HG02885 (cell line): ENCODE measurements at regions not wholly inside any gene's neighbourhood (a gene's known extent, or its start where the extent isn't known, plus 50 kb on each side); places are given as distances from the start of the nearest gene placed in this dataset.
"Not testable (repeated sequence)": the region's sequence is repeated elsewhere in the genome, so short reads cannot be mapped to it uniquely, and the experiment has no call there.

Experiments
- ATAC-seq: cut with Tn5 transposase; IDR thresholded peaks from one replicate; pipeline ENCODE4 v1.9.1; 2021; ENCODE audit warnings: mild to moderate bottlenecking; ENCODE audit not compliant: unreplicated experiment, poor library complexity

GRCh38 chr9:25472085-25472607 is 206.1 kb downstream of the TUSC1 start:
- ATAC-seq, result no peak

- no peak for ATAC-seq
Observed at GRCh38 chr9:25461416-25461815, 216.8 kb downstream of the TUSC1 start.

- no peak for ATAC-seq
Observed at GRCh38 chr9:25453875-25454274, 224.4 kb downstream of the TUSC1 start.

DNA sequence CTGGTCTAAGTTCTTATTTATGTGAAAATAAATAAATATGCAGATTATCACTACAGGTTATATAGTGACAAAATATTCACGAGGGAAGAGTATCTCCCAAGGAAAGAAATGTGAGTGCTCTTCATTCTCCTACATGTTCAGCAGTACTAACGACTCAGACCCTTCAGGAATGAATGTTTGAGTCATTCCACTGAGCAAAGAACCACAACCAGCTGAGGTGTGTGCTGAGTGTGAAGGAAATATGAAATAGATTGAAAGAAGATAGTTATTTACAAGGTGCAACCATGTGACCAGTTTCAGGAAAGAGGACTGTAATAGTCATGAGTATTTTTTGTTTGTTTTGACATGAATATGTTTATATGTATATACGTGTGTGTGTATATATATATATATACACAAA is 228.7 kb downstream of the TUSC1 start:
- no peak for ATAC-seq

DNA sequence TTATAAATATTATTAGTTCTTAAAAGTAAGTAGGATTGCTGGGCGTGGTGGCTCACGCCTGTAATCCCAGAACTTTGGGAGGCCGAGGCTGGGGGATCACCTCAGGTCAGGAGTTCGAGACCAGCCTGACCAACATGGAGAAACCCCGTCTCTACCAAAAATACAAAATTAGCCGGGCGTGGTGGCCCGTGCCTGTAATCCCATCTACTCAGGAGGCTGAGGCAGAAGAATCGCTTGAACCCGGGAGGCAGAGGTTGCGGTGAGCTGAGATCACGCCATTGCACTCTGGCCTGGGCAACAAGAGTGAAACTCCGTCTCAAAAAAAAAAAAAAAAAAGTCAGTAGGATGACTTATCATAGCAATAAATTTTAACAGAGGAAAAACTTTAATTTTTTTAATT is 232.5 kb downstream of the TUSC1 start:
- not testable (repeated sequence) for ATAC-seq

DNA sequence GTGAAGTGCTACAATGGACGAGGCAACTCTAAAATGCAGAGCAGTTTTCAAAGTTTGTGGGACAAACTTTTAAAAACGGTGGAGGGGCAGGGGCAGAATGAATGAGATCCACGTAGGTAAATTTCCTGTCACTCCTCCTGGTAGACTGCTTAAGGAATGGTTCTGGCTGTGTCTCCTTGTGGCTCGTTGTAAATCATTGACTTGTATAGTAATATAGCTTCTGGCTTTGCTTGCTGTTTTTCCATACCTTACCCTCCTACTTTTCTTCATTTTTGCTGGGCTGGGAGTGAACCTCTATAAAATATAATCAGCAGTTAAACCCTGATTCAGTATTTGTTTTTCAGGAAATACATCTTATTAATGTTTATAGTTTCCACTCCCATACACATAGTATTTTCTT is 235.7 kb downstream of the TUSC1 start:
- ATAC-seq, result no peak

DNA sequence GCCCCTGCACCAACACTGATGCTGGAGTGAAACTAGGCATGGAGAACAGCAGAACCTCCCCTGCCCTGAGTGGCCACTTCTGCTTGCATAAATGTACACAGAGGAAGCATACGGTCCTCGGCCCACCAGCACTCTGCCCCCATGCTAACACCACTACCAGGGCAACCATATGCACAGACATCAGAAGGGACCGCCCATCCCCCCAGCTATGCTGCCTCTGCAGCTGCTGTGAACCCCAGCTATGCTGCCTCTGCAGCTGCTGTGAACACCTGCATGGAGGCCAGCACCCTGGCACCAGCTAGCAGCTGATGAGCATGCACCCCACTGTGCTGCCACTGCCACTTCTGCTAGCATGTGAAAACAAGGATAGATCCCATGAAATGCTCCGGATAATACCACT is 250.3 kb downstream of the TUSC1 start:
- no peak for ATAC-seq

- ATAC-seq, result no peak
Observed at GRCh38 chr9:25427290-25427689, 251.0 kb downstream of the TUSC1 start.

GRCh38 chr9:25421560-25421959 is 256.7 kb downstream of the TUSC1 start:
- no peak for ATAC-seq

- ATAC-seq, result no peak
Observed at GRCh38 chr9:25418974-25419373, 259.3 kb downstream of the TUSC1 start.

GRCh38 chr9:25415718-25416117 is 262.5 kb downstream of the TUSC1 start:
- ATAC-seq, result no peak

DNA sequence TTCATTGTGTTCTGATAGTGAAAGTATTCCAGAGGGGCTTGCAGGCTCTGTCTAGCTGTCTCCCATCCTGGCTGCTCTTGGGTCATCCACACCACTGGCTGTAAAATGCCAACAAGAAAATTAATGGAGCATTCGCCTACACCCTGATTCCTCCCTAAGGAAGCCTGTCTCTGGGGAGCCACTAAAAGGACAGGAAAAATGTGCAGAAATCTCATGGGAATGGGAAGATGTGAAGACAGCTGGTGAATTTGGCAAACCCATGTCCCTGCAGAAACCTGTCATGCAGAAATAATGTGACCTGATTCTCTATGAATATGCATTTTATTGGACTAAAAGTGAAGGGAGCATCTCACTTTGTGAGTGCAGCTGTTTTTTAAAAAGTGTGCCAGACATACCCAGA is 265.6 kb downstream of the TUSC1 start:
- ATAC-seq, result no peak

DNA sequence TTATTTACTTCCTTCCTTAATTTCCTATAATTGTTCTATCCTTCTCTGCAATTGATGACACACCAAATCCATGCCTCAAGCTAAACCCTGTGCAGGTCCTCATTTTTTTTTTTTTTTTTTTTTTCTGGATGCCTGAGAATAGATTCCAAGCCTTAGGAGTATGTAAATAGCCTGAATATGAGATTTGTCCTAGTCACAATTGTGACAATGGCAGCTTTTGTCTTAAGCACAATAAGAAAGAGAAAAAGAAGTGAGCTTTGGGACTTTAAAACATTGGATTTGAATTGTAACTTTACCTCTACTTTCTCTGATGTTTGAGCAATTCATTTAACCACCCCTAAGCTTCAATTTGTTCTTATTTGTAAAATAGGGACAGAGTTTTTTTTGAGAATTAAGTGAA is 280.5 kb downstream of the TUSC1 start:
- ATAC-seq, result no peak

GRCh38 chr9:25396828-25397227 is 281.4 kb downstream of the TUSC1 start:
- no peak for ATAC-seq

DNA sequence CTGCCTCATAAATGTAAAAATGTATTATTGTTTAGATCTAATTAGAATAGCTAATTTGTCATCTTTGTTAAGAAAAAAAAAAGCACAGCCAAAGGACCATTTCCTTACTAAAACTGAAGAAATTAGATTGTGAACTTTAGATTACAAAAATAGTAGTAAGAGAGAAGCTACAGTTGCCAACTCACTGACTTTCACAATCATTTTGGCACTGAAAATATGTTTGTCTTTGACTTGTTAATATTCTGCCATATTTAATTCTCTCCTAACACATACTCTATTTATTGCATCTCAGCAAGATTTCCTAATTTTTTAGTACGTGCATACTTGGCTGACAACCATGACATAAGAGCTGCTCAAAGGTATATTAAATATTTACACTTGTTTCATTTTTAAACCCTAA is 297.1 kb downstream of the TUSC1 start:
- ATAC-seq, result no peak

GRCh38 chr9:25377039-25377438 is 301.2 kb downstream of the TUSC1 start:
- no peak for ATAC-seq

DNA sequence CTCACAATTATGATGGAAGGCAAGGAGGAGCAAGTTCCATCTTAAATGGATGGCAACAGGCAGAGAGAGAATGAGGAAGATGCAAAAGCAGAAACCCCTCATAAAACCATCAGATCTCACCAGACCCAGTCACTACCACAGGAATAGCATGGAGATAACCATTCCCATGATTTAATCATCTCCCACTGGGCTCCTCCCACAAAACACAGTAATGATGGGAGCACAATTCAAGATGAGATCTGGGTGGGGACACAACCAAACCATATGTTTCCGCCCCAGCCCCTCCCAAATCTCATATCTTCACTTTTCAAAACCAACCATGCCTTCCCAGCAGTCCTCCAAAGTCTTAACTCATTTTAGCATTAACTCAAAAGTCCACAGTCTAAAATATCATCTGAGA is 304.0 kb downstream of the TUSC1 start:
- no peak for ATAC-seq

GRCh38 chr9:25366906-25367305 is 311.3 kb downstream of the TUSC1 start:
- no peak for ATAC-seq

GRCh38 chr9:25353783-25354182 is 324.5 kb downstream of the TUSC1 start:
- ATAC-seq, result no peak

DNA sequence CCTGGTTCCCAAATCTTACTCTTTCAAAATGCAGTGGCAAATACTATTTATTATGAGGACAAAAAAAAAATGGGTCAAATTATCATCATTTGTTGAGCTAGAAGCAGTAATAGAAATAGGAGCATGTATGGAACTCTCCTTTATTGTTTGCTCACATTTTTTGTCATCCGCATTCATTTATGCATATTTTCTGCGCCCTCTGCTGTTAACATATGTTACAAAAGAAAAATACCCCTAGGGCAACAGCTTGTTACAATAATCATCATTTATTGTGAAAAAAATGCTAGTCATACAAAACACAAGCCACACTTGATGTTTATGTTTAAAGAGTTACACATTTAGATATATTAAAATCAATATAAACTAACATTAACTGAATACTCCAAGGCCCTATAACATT is 328.2 kb downstream of the TUSC1 start:
- ATAC-seq, result no peak

GRCh38 chr9:25322142-25322541 is 356.1 kb downstream of the TUSC1 start:
- ATAC-seq, result no peak

- ATAC-seq, result no peak
Observed at GRCh38 chr9:25310961-25311360, 367.3 kb downstream of the TUSC1 start.

GRCh38 chr9:25308549-25308948 is 369.7 kb downstream of the TUSC1 start:
- ATAC-seq, result no peak
